Posterior vena cava (tissue), 2 donors: ENCODE measurements at regions not wholly inside any gene's neighbourhood (a gene's known extent, or its start where the extent isn't known, plus 50 kb on each side); places are given as distances from the start of the nearest gene placed in this dataset.
"Not testable (repeated sequence)": the region's sequence is repeated elsewhere in the genome, so short reads cannot be mapped to it uniquely, and the experiment has no call there.

ENCODE experiments used
- DNase-seq: peaks from one replicate; pipeline ENCODE4 v3.0.0-alpha.2; 2020; ENCODE audit warnings: low spot score
- intact Hi-C, 2 donors: fragments of 100-400 bp; cut with DNase I; formaldehyde crosslinking; loops; one replicate each; pipeline versions ENCODE4 v1.14.1 to v1.14.2; 2022 to 2023
- donor health status: DM: yes; HTN: yes; CAD: no.
- donor health status: DM: yes; HTN: yes; CAD: no.

- intact Hi-C loops, result loop anchor here in 1 of 2 donors (5.0 kb wide), 1 partner anchor 50 kb away; no protein-coding TSS in a partner anchor
These were observed 124.4 kb upstream of the PTBP2 start for GRCh38 chr1:96597218-96597617.

DNA sequence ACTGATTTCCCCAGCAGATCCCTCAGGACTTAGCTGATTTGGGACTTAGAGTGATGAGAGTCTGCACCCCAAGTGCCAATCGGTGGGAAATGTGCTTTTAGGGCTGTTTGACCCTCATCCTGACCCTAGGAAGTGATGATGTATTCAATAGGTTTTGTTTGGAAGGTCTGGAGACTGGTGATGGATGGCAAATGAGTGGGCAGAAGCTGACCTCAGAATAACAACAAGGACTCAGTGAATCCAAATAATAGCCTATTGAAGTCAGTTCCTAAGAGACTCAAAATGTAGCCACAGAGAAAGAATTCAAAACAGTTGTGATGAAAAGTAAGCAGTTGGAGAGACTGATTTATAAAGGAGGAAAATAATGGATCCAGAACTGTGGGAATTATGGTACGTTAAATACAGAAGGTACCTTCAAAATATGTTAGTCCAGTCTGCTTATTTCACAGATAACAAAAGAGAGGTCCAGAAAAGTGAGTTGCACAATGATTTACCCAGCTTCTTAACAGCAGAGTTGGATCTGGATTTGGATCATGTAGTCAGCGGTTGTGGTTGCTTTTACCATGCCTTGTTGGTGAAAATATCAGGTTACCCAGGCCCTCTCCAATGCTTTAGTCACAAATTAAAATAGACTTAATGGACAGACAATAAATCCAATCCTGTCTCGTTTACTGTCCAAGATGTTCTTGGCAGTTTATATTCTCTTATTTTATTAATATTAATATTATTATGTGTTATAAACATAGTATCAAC, 123.0 kb upstream of the PTBP2 start:
- intact Hi-C loops, result loop anchor here in 1 of 2 donors (5.0 kb wide), 1 partner anchor 51 kb away; no protein-coding TSS in a partner anchor

More at GRCh38 chr1:96597218-96597617, 124.4 kb upstream of the PTBP2 start:
- no peak for DNase-seq

GRCh38 chr1:96604620-96605019, 117.0 kb upstream of the PTBP2 start:
- DNase-seq, intact Hi-C loops: not testable (repeated sequence)

More for the DNA sequence above, 123.0 kb upstream of the PTBP2 start:
- DNase-seq, result no peak

DNA sequence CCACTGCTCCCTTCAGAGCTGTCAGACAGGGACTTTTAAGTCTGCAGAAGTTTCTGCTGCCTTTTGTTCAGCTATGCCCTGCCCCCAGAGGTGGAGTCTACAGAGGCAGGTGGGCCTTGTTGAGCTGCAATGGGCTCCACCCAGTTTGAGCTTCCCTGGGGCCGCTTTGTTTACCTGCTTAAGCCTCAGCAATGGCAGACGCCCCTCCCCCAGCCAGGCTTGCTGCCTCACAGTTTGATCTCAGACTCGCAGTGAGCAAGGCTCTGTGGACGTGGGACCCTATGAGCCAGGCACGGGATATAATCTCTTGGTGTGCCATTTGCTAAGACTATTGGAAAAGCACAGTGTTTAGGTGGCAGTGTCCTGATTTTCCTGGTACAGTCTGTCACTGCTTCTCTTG, 104.2 kb upstream of the PTBP2 start:
- intact Hi-C loops, DNase-seq: not testable (repeated sequence)

DNA sequence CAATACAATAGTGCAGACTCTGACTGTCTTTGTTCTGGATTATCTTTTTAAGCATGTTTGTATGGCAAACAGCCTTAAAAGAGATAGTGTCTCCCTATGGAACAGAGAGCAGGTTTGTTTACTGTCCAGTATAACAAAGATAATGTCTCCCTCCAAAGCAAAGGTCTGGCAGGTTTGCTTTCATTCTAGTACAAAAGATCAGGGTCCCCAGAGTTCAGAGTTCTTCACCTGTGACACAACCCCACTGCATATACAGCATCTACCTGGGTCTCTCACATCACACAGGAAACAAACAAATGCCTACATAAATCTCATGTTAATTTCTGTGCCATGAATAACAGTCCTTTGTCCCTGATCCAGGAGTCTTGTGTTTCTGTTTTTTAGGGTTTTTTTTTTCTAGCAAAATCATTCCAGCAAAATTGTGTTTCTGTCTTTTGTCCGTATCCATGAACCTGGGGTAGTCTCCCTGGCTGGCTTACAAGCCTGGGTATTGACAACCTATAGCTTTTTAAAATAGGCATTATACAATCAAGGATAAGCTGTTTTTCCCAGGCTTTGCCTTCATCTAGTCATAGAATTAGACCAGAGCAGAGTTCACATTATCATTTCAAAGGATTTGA, 89.4 kb upstream of the PTBP2 start:
- DNase-seq, result no peak
- intact Hi-C loops, result no loop called here

DNA sequence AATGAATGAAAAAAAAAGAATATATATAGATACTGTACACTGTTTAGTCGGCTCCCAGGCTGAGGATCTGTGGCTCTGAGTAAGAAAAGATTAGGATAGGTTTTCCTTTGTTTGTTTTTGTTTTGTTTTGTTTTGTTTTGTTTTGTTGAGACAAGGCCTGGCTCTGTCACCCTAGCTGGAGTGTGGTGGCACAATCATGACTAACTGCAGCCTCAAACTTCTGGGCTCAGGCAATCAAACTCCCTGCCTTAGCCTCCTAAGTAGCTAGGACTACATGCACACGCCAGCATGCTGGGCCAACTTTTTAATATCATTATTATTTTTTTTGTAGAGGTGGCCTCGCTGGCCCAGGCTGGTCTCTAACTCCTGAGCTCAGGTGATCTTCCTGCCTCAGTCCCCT, 87.9 kb upstream of the PTBP2 start:
- no peak for DNase-seq
- intact Hi-C loops, result no loop called here

GRCh38 chr1:96634883-96635282, 86.7 kb upstream of the PTBP2 start:
- intact Hi-C loops, result no loop called here
- no peak for DNase-seq

- no peak for DNase-seq
These were observed 80.3 kb upstream of the PTBP2 start for GRCh38 chr1:96641282-96641681.

DNA sequence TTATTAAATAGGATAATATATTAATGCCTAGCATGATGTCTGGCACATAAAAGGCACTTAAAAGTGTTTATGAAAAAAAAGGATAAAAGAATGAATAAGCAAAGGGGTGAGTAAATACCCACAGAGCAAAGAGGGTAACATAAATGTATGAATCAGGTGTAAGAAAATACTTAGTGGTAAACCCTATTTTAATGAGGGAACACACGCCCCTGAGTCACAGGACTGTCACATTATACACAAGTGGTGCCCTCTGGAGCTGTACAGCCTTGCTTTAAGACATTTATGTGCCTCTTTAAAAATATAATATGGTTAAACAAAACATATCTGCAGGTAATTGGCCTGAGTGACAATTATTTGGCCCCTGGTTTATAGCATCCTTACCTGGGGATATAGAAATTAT, 78.1 kb upstream of the PTBP2 start:
- no peak for DNase-seq
- intact Hi-C loops, result no loop called here

More at GRCh38 chr1:96641282-96641681, 80.3 kb upstream of the PTBP2 start:
- intact Hi-C loops, result no loop called here

GRCh38 chr1:96649301-96649700, 72.3 kb upstream of the PTBP2 start:
- intact Hi-C loops, result no loop called here
- DNase-seq, result no peak

- DNase-seq, result no peak
- intact Hi-C loops, result no loop called here
These were observed 70.1 kb upstream of the PTBP2 start for GRCh38 chr1:96651517-96651916.

DNA sequence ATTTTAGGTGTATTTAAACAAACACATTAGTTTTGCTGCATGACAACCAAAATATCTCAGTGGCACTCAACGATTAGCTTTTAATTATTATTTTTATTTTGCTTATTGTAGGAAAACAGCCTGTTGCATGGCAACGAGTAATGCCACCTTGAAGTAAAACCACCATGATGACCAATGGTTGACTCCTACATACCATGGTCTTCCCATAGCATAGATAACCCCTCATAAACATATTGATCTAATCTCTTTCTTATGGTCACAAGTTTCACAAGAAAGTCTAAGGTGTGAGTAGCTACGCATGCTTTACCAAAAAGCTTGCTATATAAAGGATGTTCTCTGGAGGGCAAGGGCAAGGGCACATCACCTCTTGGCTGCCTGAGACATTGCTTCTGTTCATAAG, 61.5 kb upstream of the PTBP2 start:
- intact Hi-C loops, result no loop called here
- DNase-seq, result no peak

GRCh38 chr1:96660503-96660902, 61.1 kb upstream of the PTBP2 start:
- DNase-seq, result no peak
- intact Hi-C loops, result no loop called here
